ENCODE measurements at regions not wholly inside any gene's neighbourhood (a gene's known extent, or its start where the extent isn't known, plus 50 kb on each side); places are given as distances from the start of the nearest gene placed in this dataset.

DNA sequence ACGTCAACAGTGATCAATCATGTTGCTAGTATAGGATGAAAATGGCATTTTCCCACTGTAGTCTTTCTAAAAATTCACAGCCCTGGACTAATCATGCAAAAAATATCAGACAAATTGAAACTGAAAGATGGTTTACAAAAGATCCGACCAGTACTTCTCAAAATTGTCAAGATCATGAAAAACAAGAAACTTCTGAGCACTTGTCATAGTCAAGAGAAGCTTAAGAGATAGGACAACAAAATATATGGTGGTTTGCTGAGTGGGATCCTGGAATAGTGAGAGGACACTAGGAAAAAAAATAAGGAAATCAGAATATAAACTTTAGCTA lies 101.1 kb downstream of the NAA11 start:
- intact Hi-C loops (cut with DNase I) = no loop called here
- Histone ChIP-seq H3K9me3 (no peaks in the 10 kb centered on the region), H3K4me1 (no peaks in the 10 kb centered on the region), H3K27me3 (no peaks in the 10 kb centered on the region), H3K27ac (no peak overlapping the region), H3K4me3 (no peak overlapping the region), H3K36me3 (replicated peaks in 1 of 2; ENCODE audit: insufficient read depth in 1 of 2, low read depth in 2 of 2) (no peaks in the 10 kb centered on the region)
- WGBS, 2 donors = 51 to 53% methylated on average over 2 of the region's 2 CpGs
- ATAC-seq (no peak), DNase-seq (no peak)
- no peak for TF ChIP-seq POLR2A (IDR thresholded peaks at IDR 0.05)
- TF ChIP-seq CTCF (IDR thresholded peaks at IDR 0.05) = no peak

- Histone ChIP-seq H3K36me3 (replicated peaks in 1 of 2; ENCODE audit: insufficient read depth in 1 of 2, low read depth in 2 of 2) (no peaks in the 10 kb centered on the region), H3K4me1 (no peaks in the 10 kb centered on the region), H3K4me3 (no peak overlapping the region), H3K9me3 (no peaks in the 10 kb centered on the region), H3K27ac (no peak overlapping the region), H3K27me3 (no peaks in the 10 kb centered on the region)
- DNase-seq = no peak
- WGBS, 2 donors = 69 to 73% methylated on average over 5 of the region's 5 CpGs
- TF ChIP-seq POLR2A (IDR thresholded peaks at IDR 0.05) (no peak), CTCF (IDR thresholded peaks at IDR 0.05) (no peak)
- intact Hi-C loops (cut with DNase I) = no loop called here
- no peak for ATAC-seq
These were observed 101.7 kb downstream of the NAA11 start for GRCh38 chr4:79223993-79224776.

DNA sequence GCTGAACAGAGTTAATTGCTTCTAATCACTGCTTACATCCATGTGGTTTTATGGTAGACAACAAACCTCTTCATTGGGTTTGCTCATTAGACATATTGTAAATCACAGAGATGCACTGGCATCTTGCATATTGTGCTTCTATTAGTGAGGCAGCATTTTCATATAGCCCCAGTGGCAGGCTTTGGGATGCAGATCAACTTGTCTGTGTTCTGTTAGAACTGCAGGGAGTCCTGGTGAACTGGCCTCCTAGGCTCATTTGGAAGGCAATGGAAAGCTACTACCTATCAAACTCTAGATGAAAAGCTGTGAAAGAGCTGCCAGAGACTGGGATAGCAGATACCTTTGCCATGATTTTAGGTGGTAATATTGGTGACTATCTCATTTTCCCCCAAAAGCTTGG lies 108.8 kb downstream of the NAA11 start:
- DNase-seq = no peak
- H3K9me3 ChIP-seq = no peaks in the 10 kb centered on the region
- no peaks in the 10 kb centered on the region for H3K36me3 ChIP-seq (replicated peaks in 1 of 2; ENCODE audit: insufficient read depth in 1 of 2, low read depth in 2 of 2)
- intact Hi-C loops (cut with DNase I) = no loop called here
- no peak for TF ChIP-seq POLR2A (IDR thresholded peaks at IDR 0.05)
- TF ChIP-seq CTCF (IDR thresholded peaks at IDR 0.05) = no peak
- no peak overlapping the region for H3K27ac ChIP-seq
- no peaks in the 10 kb centered on the region for H3K4me1 ChIP-seq
- ATAC-seq = no peak
- no peak overlapping the region for H3K4me3 ChIP-seq
- H3K27me3 ChIP-seq = no peaks in the 10 kb centered on the region

DNA sequence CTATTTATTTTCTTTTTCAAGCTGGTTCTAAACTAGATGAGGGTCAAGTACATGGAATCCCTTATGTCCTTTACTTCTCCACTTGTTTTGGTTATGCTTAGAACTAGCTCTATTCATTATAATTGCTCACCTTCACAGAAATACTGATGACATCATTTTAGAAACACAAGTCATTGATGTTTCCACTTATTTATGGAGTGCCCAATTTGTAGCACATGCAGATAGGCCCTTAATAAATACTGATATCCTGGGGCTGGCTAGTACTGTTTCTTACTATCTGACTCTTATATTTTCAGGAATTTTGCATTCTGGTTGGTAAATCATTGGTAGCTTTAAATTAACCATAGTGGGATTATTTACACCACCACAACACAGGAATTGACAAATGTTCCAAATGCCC lies 112.2 kb downstream of the NAA11 start:
- DNase-seq (no peak), ATAC-seq (no peak)
- Histone ChIP-seq H3K4me1 (no peaks in the 10 kb centered on the region), H3K36me3 (replicated peaks in 1 of 2; ENCODE audit: insufficient read depth in 1 of 2, low read depth in 2 of 2) (no peaks in the 10 kb centered on the region), H3K4me3 (no peak overlapping the region), H3K27ac (no peak overlapping the region), H3K27me3 (no peaks in the 10 kb centered on the region), H3K9me3 (no peaks in the 10 kb centered on the region)
- intact Hi-C loops (cut with DNase I) = no loop called here
- no peak for TF ChIP-seq CTCF (IDR thresholded peaks at IDR 0.05)
- TF ChIP-seq POLR2A (IDR thresholded peaks at IDR 0.05) = no peak

GRCh38 chr4:79213010-79213409 lies 112.9 kb downstream of the NAA11 start:
- TF ChIP-seq POLR2A (IDR thresholded peaks at IDR 0.05) (no peak), CTCF (IDR thresholded peaks at IDR 0.05) (no peak)
- intact Hi-C loops (cut with DNase I) = no loop called here
- no peak for ATAC-seq
- Histone ChIP-seq H3K27ac (no peak overlapping the region), H3K36me3 (replicated peaks in 1 of 2; ENCODE audit: insufficient read depth in 1 of 2, low read depth in 2 of 2) (no peaks in the 10 kb centered on the region), H3K4me1 (no peaks in the 10 kb centered on the region), H3K4me3 (no peak overlapping the region), H3K27me3 (no peaks in the 10 kb centered on the region), H3K9me3 (no peaks in the 10 kb centered on the region)
- DNase-seq = no peak
